Heart left ventricle (tissue), 16 donors: ENCODE measurements at regions not wholly inside any gene's neighbourhood (a gene's known extent, or its start where the extent isn't known, plus 50 kb on each side); places are given as distances from the start of the nearest gene placed in this dataset.
A peak's percentile ranks its signal among the peaks of the same experiment; 100 is the strongest.

Experiments
- ATAC-seq, 4 donors: fragments of 200-7000 bp; cut with Tn5 transposase; one replicate each; pipeline ENCODE4 v1.9.1; 2020 to 2022; ENCODE audit warnings: moderate library complexity in 4 of 4, mild to moderate bottlenecking in 3 of 4, moderate number of reproducible peaks in 1 of 4
- DNase-seq, 5 donors: peaks; one replicate each; pipeline ENCODE4 v3.0.0-alpha.2; 2020
- H3K27ac ChIP-seq, 12 donors: fragments of 200-600 bp; sonication (generic) in 4 of 12; one replicate each; pipeline versions ENCODE4 v1.5.0 to v1.8.0; 2016 to 2022; ENCODE audit warnings: mild to moderate bottlenecking in 2 of 12
- H3K27me3 ChIP-seq, 9 donors: fragments of 200-600 bp; sonication (generic) in 2 of 9; one replicate each; pipeline versions ENCODE4 v1.5.1 to v1.8.0; 2016 to 2022; ENCODE audit warnings: mild to moderate bottlenecking in 3 of 9
- H3K36me3 ChIP-seq, 9 donors: fragments of 200-600 bp; sonication (generic) in 2 of 9; one replicate each; pipeline versions ENCODE4 v1.5.0 to v1.8.0; 2018 to 2022; ENCODE audit warnings: mild to moderate bottlenecking in 2 of 9
- H3K4me1 ChIP-seq, 12 donors: fragments of 200-600 bp; sonication (generic) in 4 of 12; one replicate each; pipeline versions ENCODE4 v1.5.0 to v1.8.0; 2016 to 2022; ENCODE audit warnings: mild to moderate bottlenecking in 3 of 12
- H3K4me3 ChIP-seq, 12 donors: fragments of 200-600 bp; sonication (generic) in 4 of 12; one replicate each; pipeline versions ENCODE4 v1.5.0 to v1.8.0; 2017 to 2022; ENCODE audit warnings: mild to moderate bottlenecking in 9 of 12, moderate library complexity in 4 of 12
- H3K9me3 ChIP-seq, 12 donors: fragments of 200-600 bp; sonication (generic) in 4 of 12; one replicate each; pipeline versions ENCODE4 v1.5.0 to v1.8.0; 2016 to 2022; ENCODE audit warnings: mild to moderate bottlenecking in 1 of 12
- POLR2A ChIP-seq, 2 donors: fragments of 450-650 bp; IDR thresholded peaks; one replicate each; pipeline ENCODE4 v1.6.1; 2017; ENCODE audit warnings: antibody characterized with exemption in 2 of 2, mild to moderate bottlenecking in 2 of 2, moderate library complexity in 2 of 2
- WGBS, 4 donors: extraction: QIAGEN DNeasy Blood & Tissue Kit in 2 of 4; methylation state at CpG; one replicate each; pipeline versions ENCODE4 v1.1.5 to v1.1.7; 2013 to 2018; 5-methylcytosine and 5-hydroxymethylcytosine counted together
- intact Hi-C, 10 donors: fragments of 100-400 bp; cut with DNase I; formaldehyde crosslinking; loops; one replicate each; pipeline versions ENCODE4 v1.11.1 to v1.14.2; 2022
- TF ChIP-seq, protein P1 (sequence below), 12 donors: fragments of 200-600 bp; sonication (generic) in 4 of 12; IDR thresholded peaks; one replicate each; pipeline versions ENCODE4 v1.5.0 to v1.8.0; 2018 to 2022; ENCODE audit warnings: antibody characterized with exemption in 12 of 12, mild to moderate bottlenecking in 5 of 12
- donor health status: ischemic (EF 13 %, LVEDD 7.1; RV severe dilation, severe dysfunction).
- donor health status: healthy with polysubstance abuse.
- donor health status: DM: no; HTN: yes; CAD: no.
- donor health status: DM: no; HTN: no; CAD: no.
- donor health status: ischemic (EF 25% LVEDD 6.9; RV normal size, moderate dysfunction).
- donor health status: ischemic (EF 25% LVEDD 5.7; RV mildly dilated, moderate dysfunction).
- donor health status: healthy.
- donor health status: DM: yes; HTN: yes; CAD: no.
- donor health status: ischemic (EF 35%, LVEDD 5.7; RV mildly dilated, moderate dysfunction).
- donor health status: nonischemic (EF 11% LVEDD 7.7; RV severe dilation, severe dysfunction).
- donor health status: DM: yes; HTN: yes; CAD: no.
- donor health status: PGD.
- donor health status: ischemic (EF 29% LVEDD 5.4; RV normal size, mild dysfunction).
- donor health status: nonischemic (EF 23%, LVEDD 6.1; RV moderate dilation, normal function).

GRCh38 chr13:109418111-109418510, 368.3 kb downstream of the IRS2 start:
- TF ChIP-seq, protein P1, sequence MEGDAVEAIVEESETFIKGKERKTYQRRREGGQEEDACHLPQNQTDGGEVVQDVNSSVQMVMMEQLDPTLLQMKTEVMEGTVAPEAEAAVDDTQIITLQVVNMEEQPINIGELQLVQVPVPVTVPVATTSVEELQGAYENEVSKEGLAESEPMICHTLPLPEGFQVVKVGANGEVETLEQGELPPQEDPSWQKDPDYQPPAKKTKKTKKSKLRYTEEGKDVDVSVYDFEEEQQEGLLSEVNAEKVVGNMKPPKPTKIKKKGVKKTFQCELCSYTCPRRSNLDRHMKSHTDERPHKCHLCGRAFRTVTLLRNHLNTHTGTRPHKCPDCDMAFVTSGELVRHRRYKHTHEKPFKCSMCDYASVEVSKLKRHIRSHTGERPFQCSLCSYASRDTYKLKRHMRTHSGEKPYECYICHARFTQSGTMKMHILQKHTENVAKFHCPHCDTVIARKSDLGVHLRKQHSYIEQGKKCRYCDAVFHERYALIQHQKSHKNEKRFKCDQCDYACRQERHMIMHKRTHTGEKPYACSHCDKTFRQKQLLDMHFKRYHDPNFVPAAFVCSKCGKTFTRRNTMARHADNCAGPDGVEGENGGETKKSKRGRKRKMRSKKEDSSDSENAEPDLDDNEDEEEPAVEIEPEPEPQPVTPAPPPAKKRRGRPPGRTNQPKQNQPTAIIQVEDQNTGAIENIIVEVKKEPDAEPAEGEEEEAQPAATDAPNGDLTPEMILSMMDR (IDR thresholded peaks at IDR 0.05): no peak
- no peak for TF ChIP-seq POLR2A (IDR thresholded peaks at IDR 0.05)
- intact Hi-C loops: no loop called here
- no peak for DNase-seq
- H3K9me3 ChIP-seq: no peaks in the 10 kb centered on the region
- no peak for ATAC-seq
- no peaks in the 10 kb centered on the region for H3K27me3 ChIP-seq
- peaks cover 0 to under 1% (median 0%) of the 10 kb centered on the region in 12 donors for H3K4me1 ChIP-seq
- no peaks in the 10 kb centered on the region for H3K36me3 ChIP-seq
- no peak overlapping the region for H3K4me3 ChIP-seq
- no peak overlapping the region for H3K27ac ChIP-seq

- no peak for TF ChIP-seq POLR2A (IDR thresholded peaks at IDR 0.05)
- TF ChIP-seq, protein P1 (IDR thresholded peaks at IDR 0.05): no peak
- ATAC-seq: no peak
Observed at GRCh38 chr13:109416001-109416400, 370.4 kb downstream of the IRS2 start.

DNA sequence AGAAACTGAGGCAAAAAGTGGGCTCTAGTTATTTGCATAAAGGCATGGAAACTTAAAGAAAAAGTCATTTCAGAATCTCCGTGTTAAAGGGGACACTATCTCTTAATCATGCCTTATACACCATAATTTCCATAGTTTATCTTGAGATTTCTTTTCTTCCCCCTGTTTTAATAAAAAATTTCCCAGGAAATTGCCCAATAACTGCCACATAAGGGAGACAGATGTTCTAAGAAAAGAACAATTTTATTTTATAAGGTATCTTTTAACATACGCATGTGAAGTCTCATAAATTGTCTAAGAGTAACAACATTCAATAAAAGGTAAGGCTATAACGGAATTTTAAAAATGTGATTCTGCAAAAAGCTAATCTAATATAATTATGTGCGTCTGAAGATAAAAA, 371.3 kb downstream of the IRS2 start:
- intact Hi-C loops: no loop called here
- no peak for ATAC-seq
- Histone ChIP-seq H3K9me3 (no peaks in the 10 kb centered on the region), H3K36me3 (no peaks in the 10 kb centered on the region), H3K27me3 (no peaks in the 10 kb centered on the region), H3K27ac (no peak overlapping the region), H3K4me1 (peaks cover 0 to 19% (median 1%) of the 10 kb centered on the region in 12 donors), H3K4me3 (no peak overlapping the region)
- TF ChIP-seq, protein P1 (IDR thresholded peaks at IDR 0.05): no peak
- TF ChIP-seq POLR2A (IDR thresholded peaks at IDR 0.05): no peak
- 84 to 92% (median 89%) methylated on average over 4 of the region's 4 CpGs for WGBS, 4 donors
- no peak for DNase-seq

More at GRCh38 chr13:109416001-109416400, 370.4 kb downstream of the IRS2 start:
- Histone ChIP-seq H3K27ac (no peak overlapping the region), H3K9me3 (no peaks in the 10 kb centered on the region), H3K27me3 (no peaks in the 10 kb centered on the region), H3K4me3 (no peak overlapping the region), H3K4me1 (peaks cover 0 to 19% (median 1%) of the 10 kb centered on the region in 12 donors), H3K36me3 (no peaks in the 10 kb centered on the region)
- DNase-seq: no peak
- 81 to 90% (median 86%) methylated on average over 12 of the region's 12 CpGs for WGBS, 4 donors
- intact Hi-C loops: no loop called here

DNA sequence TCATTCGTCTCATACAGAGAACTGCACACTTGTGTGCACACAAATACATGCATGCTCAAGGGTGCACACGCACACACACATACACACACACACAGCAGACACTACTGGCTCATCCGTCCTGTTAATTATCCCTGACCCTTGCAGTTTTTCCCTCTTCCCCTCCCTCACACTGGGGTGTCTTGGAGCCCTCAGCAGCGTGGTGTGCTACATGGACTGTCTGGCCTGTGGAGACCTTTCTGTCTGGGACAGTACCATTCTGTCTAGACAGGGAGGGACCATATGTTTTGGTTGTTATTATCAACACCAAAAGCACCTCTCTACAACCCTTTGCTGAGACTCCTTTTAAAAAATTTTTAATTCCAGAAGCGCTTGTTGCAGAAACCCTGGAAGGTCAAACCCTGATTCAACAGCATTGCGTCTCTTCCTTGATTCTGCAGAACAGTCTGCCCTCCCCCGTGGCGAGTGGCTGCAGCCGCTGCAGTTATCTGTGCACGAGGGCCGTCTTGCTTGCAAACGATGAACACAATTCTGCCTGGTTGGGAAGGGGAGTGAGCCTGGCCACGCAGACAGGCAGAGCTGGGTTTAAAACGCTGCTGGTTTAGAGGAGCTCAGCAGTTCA, 374.0 kb downstream of the IRS2 start:
- Histone ChIP-seq H3K9me3 (no peaks in the 10 kb centered on the region), H3K36me3 (no peaks in the 10 kb centered on the region), H3K27ac (peak overlapping the region in 6 of 12 donors; percentile 19 to 71 (median 56)), H3K27me3 (no peaks in the 10 kb centered on the region), H3K4me3 (peak overlapping the region in 6 of 12 donors; percentile 4 to 47 (median 24)), H3K4me1 (peaks cover 0 to 19% (median 1%) of the 10 kb centered on the region in 12 donors)
- peak; percentile 54 to 75 (median 67) for DNase-seq
- 11 to 15% (median 13%) methylated on average over 14 of the region's 14 CpGs for WGBS, 4 donors
- intact Hi-C loops: no loop called here
- TF ChIP-seq POLR2A (IDR thresholded peaks at IDR 0.05): no peak
- TF ChIP-seq, protein P1 (IDR thresholded peaks at IDR 0.05): no peak
- ATAC-seq: peak; percentile 96 to 97 (median 96)
